ENCODE measurements at regions not wholly inside any gene's neighbourhood (a gene's known extent, or its start where the extent isn't known, plus 50 kb on each side); places are given as distances from the start of the nearest gene placed in this dataset.
"Not testable (repeated sequence)": the region's sequence is repeated elsewhere in the genome, so short reads cannot be mapped to it uniquely, and the experiment has no call there.

DNA sequence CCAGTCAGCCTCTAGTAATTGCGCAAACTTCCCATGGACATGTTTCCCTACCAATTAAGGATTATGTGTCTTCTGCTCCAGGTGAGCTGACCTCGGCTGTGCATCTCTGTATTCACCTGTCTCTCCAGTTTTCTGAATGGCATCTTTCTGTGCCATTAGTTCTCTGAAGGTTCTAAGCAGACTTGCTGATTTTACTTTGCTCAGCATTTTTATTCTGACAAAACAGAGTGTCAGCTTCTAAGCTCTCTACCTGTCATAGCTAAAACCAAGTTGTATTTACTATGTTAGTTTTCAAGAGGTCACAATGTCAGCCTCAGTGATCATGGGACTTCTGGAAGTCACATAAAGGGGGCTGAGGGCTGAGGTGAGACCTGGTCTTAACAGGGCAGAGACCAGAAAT lies 116.0 kb upstream of the HSFY2 start:
- DNase-seq (ENCODE audit: insufficient read length, low spot score) (no peak), FAIRE-seq (no peak)
- no peak for TF ChIP-seq POLR2A (IDR thresholded peaks at IDR 0.05; ENCODE audit: low read depth, low read length)

DNA sequence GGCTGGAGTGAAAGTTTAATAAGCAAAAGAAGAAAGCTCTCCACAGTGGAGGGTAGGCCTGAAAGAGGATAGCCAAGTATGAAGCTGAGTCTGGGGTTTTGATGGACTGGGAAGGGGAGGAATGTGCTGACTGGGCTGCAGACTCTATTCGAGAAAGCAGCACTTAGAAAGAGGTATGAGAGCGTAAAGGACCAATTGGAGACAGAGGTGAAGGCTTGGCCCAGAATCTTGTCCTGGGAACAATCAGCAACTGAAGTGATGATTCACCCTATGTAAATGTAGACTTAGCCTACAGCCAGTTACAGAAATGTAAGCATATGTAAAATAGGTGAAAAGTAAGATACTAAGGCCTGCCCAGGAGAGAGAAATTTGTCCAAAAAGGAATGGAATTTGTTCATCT lies 111.2 kb upstream of the HSFY2 start:
- no peak for DNase-seq (ENCODE audit: insufficient read length, low spot score)
- no peak for FAIRE-seq
- no peak for TF ChIP-seq POLR2A (IDR thresholded peaks at IDR 0.05; ENCODE audit: low read depth, low read length)

DNA sequence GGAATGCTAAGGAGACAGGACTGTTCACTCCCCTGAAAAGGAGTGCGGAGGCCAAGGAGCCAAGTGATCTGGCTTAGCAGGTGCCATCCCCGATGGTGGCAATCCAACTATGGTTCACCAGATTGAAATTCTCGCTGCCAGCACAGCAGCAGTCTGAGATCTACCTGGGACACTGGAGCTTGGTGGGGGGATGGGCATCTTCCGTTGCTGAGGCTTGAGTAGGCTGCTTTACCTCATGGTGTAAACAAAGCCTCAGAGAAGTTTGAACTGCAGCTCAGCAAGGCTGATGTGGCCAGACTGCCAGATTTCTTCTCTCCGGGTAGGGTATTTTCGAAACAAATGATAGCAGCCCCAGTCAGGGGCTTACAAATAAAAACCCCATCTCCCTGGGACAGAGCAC lies 95.6 kb upstream of the HSFY2 start:
- not testable (repeated sequence) for FAIRE-seq; DNase-seq (ENCODE audit: insufficient read length, low spot score)

DNA sequence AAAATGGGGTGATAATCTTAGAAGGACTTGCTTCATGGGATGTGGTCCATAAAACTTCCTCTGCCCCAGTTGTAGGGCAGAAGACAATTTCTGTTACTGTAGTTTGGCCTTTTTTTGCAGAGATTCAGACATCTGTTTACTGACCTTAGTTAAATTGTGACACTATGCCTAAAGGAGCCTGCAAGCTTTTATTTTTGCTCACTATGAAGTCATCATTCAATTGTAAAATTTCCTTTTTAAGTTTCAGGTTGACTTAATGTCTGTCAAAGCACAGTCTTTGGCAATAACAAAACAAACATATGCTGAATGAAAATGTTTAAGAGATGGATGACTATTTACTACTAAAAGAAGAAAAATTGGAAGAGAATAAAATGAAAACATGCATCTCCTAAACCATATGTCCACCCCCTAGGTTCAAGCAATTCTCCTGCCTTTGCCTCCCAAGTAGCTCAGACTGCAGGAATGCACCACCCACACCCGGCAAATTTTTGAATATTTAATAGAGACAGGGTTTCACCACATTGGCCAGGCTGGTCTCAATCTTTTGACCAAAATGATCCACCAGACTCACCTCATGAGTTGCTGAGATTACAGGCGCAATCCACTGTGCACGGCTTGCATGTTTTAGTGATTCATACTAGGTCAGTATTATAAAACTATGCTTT lies 93.5 kb upstream of the HSFY2 start:
- not testable (repeated sequence) for DNase-seq (ENCODE audit: insufficient read length, low spot score); FAIRE-seq

DNA sequence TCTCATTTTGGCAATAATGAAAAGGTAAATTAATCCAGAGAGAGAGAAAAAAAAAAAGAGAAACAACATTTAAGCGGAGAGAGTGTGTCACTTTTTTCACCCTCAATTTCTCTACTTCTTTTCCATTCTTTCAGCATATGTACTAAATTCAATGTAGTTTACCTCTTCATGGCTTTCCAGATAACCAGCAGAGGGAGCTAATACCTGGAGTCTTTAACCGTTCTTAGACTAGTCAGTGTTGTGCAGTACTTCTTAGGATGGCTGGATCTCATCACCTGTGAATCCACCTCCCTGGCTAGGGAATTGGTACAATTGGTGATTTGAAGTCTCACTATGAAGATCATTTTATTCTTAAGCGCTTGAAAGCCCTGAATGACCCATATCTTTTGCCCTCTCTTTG lies 87.3 kb upstream of the HSFY2 start:
- not testable (repeated sequence) for DNase-seq (ENCODE audit: insufficient read length, low spot score); FAIRE-seq

DNA sequence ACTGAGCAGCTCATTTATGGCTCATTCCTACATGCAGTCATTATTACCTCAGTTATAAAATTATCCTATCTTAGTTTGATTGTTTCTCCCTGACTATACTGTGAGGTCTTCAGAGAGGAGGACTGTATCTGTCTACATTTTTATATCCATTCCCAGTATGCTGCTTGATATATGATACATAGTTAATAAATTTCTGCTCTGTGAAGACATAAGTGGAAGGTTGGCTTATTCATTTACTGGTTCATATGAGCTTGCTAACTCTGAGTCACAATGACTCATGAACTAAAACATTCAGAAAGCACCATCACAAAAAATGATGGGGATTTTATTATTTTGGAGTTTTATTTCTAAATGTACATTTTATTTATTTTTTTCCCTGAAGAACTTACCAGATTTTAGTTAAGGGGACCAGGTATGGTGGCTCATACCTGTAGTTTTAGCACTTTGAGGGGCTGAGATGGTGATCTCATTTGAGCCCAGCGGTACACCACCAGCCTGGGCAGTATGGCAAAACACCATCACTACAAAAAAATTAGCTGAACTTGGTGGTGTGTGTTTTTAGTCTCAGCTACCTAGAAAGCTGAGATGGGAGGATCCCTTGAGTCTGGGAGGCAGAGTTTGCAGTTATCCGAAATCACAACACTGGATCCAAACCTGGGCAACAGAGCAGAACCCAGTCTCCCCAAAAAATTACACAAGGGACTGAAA lies 85.1 kb upstream of the HSFY2 start:
- FAIRE-seq = not testable (repeated sequence)

DNA sequence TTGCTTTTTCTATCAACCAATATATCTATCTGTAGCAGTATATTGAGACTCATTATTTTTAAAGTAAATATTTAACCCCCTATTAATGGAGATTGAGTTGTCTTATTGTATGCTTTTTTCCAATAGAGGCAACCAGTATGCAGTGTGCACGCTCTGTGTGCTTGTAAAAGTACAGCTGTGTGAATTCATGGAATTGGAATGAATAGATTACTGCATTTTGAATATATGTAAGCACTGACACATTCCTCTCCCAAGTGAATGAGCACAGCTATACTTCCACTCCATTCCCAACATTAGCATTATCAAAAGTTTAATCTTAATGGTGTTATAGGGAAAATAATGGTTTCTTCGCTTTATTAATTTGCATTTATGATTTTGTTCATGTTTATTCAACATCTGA lies 81.6 kb upstream of the HSFY2 start:
- FAIRE-seq = not testable (repeated sequence)

More for the DNA sequence above, 85.1 kb upstream of the HSFY2 start:
- DNase-seq (ENCODE audit: insufficient read length, low spot score) = not testable (repeated sequence)

DNA sequence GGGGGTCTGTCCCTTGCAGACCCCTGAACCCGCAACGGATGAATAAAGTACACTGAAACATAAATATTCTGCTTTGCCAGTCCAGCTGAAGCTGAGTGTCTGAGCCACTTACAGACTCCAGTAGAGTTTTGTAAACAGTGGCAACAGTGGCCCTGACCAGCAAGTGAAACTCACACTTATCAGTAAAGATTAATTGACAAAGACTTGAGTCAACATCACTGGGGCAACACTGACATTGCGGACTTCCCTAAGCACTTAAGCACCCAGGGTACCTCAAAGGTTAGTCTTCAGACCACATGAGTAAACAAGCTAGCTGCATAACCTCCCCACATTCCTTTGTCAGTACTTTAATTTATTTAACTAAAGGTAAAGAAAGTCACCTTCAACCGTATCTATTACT lies 79.8 kb upstream of the HSFY2 start:
- not testable (repeated sequence) for FAIRE-seq; DNase-seq (ENCODE audit: insufficient read length, low spot score)

More for the DNA sequence above, 81.6 kb upstream of the HSFY2 start:
- not testable (repeated sequence) for DNase-seq (ENCODE audit: insufficient read length, low spot score)

DNA sequence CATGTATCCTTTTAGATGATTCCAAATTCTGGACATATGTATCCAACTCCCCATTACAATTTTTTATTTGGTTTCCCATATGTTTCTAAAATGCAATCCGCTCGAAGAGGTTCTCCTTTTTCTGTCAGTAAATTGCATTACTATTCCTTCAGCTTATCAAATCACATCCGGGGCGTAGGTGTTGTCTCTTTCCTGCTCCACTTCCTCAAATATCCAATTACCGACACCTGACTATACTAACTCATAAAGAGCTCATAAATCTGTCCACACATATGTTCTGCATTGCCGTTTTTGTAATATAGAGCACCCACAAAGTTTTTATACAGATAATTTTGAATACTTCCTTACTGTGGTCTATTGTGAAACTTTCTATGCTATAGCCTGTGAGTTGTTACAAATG lies 63.1 kb upstream of the HSFY2 start:
- not testable (repeated sequence) for DNase-seq (ENCODE audit: insufficient read length, low spot score); FAIRE-seq

All from H54 (cell line).